ENCODE measurements at regions not wholly inside any gene's neighbourhood (a gene's known extent, or its start where the extent isn't known, plus 50 kb on each side); places are given as distances from the start of the nearest gene placed in this dataset.

- Histone ChIP-seq H3K9me3 (no peaks in the 10 kb centered on the region), H3K27me3 (peaks cover 0 to 8% (median 0%) of the 10 kb centered on the region in 4 donors), H3K27ac (no peak overlapping the region), H3K4me1 (no peaks in the 10 kb centered on the region), H3K36me3 (no peaks in the 10 kb centered on the region), H3K4me3 (no peak overlapping the region)
- ATAC-seq (no peak), FAIRE-seq (no peak), DNase-seq (no peak)
- 70 to 75% methylated on average over 16 of the region's 16 CpGs for WGBS, 2 donors
- intact Hi-C loops (cut with DNase I) = no loop called here
- TF ChIP-seq CTCF (IDR thresholded peaks at IDR 0.05) = no peak
These were observed 270.6 kb upstream of the TNRC6C start for GRCh38 chr17:77687921-77688320.

GRCh38 chr17:77688369-77688768, 270.1 kb upstream of the TNRC6C start:
- Histone ChIP-seq H3K4me1 (no peaks in the 10 kb centered on the region), H3K27me3 (peaks cover 0 to 8% (median 0%) of the 10 kb centered on the region in 4 donors), H3K9me3 (no peaks in the 10 kb centered on the region), H3K4me3 (no peak overlapping the region), H3K27ac (no peak overlapping the region), H3K36me3 (no peaks in the 10 kb centered on the region)
- no peak for TF ChIP-seq CTCF (IDR thresholded peaks at IDR 0.05)
- ATAC-seq (no peak), FAIRE-seq (no peak), DNase-seq (no peak)
- intact Hi-C loops (cut with DNase I) = no loop called here
- 37 to 49% methylated on average over 4 of the region's 4 CpGs for WGBS, 2 donors

GRCh38 chr17:77690271-77691161, 268.0 kb upstream of the TNRC6C start:
- H3K4me1 ChIP-seq = no peaks in the 10 kb centered on the region
- H3K36me3 ChIP-seq = no peaks in the 10 kb centered on the region
- no peak overlapping the region for H3K27ac ChIP-seq
- H3K9me3 ChIP-seq = no peaks in the 10 kb centered on the region
- TF ChIP-seq CTCF (IDR thresholded peaks at IDR 0.05) = no peak
- intact Hi-C loops (cut with DNase I) = no loop called here
- FAIRE-seq (no peak), DNase-seq (no peak), ATAC-seq (no peak)
- no peak overlapping the region for H3K4me3 ChIP-seq
- 16 to 19% methylated on average over 24 of the region's 24 CpGs for WGBS, 2 donors
- peaks cover 0 to 8% (median 0%) of the 10 kb centered on the region in 4 donors for H3K27me3 ChIP-seq

GRCh38 chr17:77691216-77692085, 267.1 kb upstream of the TNRC6C start:
- WGBS, 2 donors = 48 to 56% methylated on average over 21 of the region's 21 CpGs
- Histone ChIP-seq H3K4me1 (no peaks in the 10 kb centered on the region), H3K4me3 (no peak overlapping the region), H3K27ac (no peak overlapping the region), H3K27me3 (peaks cover 0 to 8% (median 0%) of the 10 kb centered on the region in 4 donors), H3K36me3 (no peaks in the 10 kb centered on the region), H3K9me3 (no peaks in the 10 kb centered on the region)
- intact Hi-C loops (cut with DNase I) = no loop called here
- ATAC-seq = no peak
- TF ChIP-seq CTCF (IDR thresholded peaks at IDR 0.05) = no peak
- no peak for DNase-seq
- FAIRE-seq = no peak

All from pancreas (tissue), 10 donors.